ENCODE measurements at regions not wholly inside any gene's neighbourhood (a gene's known extent, or its start where the extent isn't known, plus 50 kb on each side); places are given as distances from the start of the nearest gene placed in this dataset.

DNA sequence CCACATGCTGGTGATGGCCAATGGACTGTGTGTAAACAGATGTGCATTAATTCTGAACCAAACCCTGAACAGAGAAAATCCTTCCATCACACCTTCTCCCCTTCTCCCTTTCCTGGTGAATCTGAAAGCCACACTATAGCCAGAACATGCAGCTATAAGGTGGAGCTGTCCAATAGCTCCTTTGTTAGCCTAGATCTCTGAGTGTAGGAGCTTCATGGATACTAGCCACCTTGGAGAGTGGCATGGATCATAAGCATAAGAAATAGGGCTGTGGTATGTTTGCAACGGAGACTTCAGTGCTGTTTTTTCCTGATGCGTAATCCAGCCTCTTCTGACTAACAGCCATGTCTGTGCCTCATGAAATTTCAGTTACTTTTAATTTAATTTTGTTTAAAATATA is 364.5 kb downstream of the BTG1 start:
- TF ChIP-seq POU2F2 (IDR thresholded peaks at IDR 0.05; ENCODE audit: low read depth, low read length) (no peak), TAF1 (IDR thresholded peaks at IDR 0.05; ENCODE audit: low read depth, low read length) (no peak), POLR2A (IDR thresholded peaks at IDR 0.05; ENCODE audit: low read depth, low read length) (no peak), POLR2AphosphoS5 (IDR thresholded peaks at IDR 0.05; ENCODE audit: low read depth, low read length) (no peak), PAX5 (IDR thresholded peaks at IDR 0.05; ENCODE audit: insufficient read depth, low read length, severe bottlenecking) (no peak), SPI1 (IDR thresholded peaks at IDR 0.05; ENCODE audit: low read depth, low read length) (no peak)
- no peak for DNase-seq (ENCODE audit: insufficient read length, low spot score)
- no peak for FAIRE-seq

DNA sequence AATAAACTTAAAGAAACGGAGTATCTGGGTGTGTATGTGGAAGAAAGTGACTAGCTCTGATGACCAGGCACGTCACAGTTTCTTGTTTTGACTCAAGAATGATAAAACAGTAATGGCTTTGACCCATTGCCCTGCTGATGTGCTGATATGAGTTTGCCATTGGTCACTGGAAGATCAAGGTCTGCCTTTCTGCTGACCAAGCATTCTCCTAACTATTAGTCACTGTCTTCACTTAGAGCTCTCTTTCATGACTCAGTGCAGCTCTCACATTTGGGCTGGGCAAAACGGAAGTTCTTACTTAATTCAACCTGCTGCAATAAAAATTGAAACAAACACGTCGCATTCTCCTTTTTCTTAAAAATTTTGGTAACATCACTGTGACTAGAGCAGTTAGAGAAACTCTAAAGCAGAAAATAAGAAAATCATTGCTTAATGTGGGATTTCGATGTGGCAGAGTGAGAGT is 366.7 kb downstream of the BTG1 start:
- DNase-seq (ENCODE audit: insufficient read length, low spot score), result peak; percentile 9
- no peak for TF ChIP-seq POLR2AphosphoS5 (IDR thresholded peaks at IDR 0.05; ENCODE audit: low read depth, low read length)
- TF ChIP-seq PAX5 (IDR thresholded peaks at IDR 0.05; ENCODE audit: insufficient read depth, low read length, severe bottlenecking), result no peak
- no peak for TF ChIP-seq POLR2A (IDR thresholded peaks at IDR 0.05; ENCODE audit: low read depth, low read length)
- no peak for TF ChIP-seq TAF1 (IDR thresholded peaks at IDR 0.05; ENCODE audit: low read depth, low read length)
- no peak for TF ChIP-seq POU2F2 (IDR thresholded peaks at IDR 0.05; ENCODE audit: low read depth, low read length)
- TF ChIP-seq SPI1 (IDR thresholded peaks at IDR 0.05; ENCODE audit: low read depth, low read length), result no peak
- peak; percentile 91 for FAIRE-seq

DNA sequence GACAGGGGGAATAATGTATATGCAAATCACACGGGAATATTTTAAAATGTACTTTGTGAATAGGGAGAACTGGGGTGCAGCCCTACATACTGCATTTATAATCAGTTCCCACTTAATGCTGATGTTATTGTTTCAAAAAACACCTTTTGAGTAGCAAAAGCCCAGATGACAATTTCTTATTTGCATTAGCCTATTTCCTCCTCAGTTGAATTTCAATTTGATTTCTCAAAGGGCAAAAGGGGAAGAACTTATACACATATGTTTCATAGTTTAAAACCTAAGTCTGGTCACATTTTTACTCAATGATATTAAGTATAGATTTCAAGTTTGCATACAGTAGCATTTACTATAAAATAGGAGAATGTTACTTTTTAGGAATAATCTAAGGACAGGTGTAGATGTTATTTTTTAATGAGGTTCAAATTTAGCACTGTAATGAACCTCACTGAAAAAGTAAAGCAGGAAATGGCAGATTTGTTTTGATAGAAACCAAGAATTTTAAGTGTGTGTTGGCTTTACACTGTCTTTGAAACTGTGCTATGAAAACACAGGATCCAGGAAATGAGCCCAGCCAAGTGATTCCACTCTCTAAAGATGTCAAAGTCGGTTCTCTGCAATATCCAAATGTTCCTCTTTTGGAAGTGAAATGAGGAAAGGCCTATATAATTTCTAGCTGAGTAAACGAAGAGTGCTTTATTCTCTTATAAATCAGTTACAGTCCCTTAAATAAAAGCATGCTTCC is 367.4 kb downstream of the BTG1 start:
- FAIRE-seq, result peak; percentile 54

DNA sequence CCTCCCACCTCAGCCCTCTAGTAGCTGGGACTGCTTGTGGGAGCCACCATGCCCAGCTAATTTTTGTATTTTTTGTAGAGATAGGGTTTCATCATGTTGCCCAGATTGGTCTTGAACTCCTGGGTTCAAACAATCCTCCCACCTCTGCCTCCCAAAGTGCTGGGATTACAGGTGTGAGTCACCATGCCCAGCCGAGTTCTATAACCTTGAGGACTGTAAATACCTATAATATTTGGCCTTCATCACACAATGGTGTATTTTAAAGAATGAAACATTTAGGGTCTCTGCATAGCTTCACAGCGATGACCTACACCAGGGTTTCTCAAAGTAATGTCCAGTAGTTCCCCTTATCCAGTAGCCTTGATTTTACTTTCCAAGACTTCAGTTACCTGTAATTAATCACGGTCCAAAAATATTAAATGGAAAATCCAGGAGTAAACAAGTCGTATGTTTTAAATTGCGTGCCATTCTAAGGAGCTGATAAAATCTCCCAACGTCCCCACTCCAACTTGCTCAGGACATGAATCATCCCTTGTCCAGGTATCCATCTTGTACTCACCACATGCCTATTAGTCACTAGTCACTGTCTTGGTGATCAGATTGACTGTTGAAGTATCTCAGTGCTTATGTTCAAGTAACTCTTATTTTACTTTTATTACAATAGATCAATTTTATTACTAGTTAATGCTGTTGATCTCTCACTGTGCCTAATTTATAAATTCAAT is 368.2 kb downstream of the BTG1 start:
- DNase-seq (ENCODE audit: insufficient read length, low spot score), result no peak
- no peak for TF ChIP-seq POLR2AphosphoS5 (IDR thresholded peaks at IDR 0.05; ENCODE audit: low read depth, low read length)
- no peak for TF ChIP-seq TAF1 (IDR thresholded peaks at IDR 0.05; ENCODE audit: low read depth, low read length)
- TF ChIP-seq POLR2A (IDR thresholded peaks at IDR 0.05; ENCODE audit: low read depth, low read length), result no peak
- TF ChIP-seq SPI1 (IDR thresholded peaks at IDR 0.05; ENCODE audit: low read depth, low read length), result no peak
- no peak for TF ChIP-seq POU2F2 (IDR thresholded peaks at IDR 0.05; ENCODE audit: low read depth, low read length)
- no peak for TF ChIP-seq PAX5 (IDR thresholded peaks at IDR 0.05; ENCODE audit: insufficient read depth, low read length, severe bottlenecking)
- no peak for FAIRE-seq

More for the DNA sequence above, 367.4 kb downstream of the BTG1 start:
- no peak for TF ChIP-seq POLR2AphosphoS5 (IDR thresholded peaks at IDR 0.05; ENCODE audit: low read depth, low read length)
- no peak for TF ChIP-seq POLR2A (IDR thresholded peaks at IDR 0.05; ENCODE audit: low read depth, low read length)
- TF ChIP-seq SPI1 (IDR thresholded peaks at IDR 0.05; ENCODE audit: low read depth, low read length), result no peak
- TF ChIP-seq PAX5 (IDR thresholded peaks at IDR 0.05; ENCODE audit: insufficient read depth, low read length, severe bottlenecking), result no peak
- DNase-seq (ENCODE audit: insufficient read length, low spot score), result no peak

DNA sequence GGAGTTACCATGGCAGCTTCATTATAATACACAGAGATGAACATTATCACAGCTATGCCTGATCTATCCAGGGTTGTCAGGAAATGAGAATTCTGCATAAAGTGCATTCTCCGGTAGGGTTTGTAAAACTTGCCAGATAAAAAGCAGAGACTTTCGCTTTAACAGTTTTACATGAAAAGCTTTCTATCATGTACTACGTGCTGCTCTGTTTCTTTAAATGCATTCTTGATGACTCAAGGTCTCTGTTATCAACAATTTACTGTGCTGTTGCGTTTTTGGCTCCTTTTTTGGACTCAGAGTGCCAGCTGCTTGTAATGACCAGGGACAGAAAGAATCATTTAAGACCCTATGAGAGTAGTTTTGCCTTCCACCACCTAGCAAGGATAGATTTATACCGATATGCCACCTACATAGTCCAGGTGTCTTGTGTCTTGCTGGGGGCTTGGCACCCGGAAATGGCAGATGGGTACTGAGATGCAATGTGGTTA is 371.2 kb downstream of the BTG1 start:
- TF ChIP-seq PAX5 (IDR thresholded peaks at IDR 0.05; ENCODE audit: insufficient read depth, low read length, severe bottlenecking), result no peak
- no peak for TF ChIP-seq POU2F2 (IDR thresholded peaks at IDR 0.05; ENCODE audit: low read depth, low read length)
- DNase-seq (ENCODE audit: insufficient read length, low spot score), result no peak
- no peak for FAIRE-seq

DNA sequence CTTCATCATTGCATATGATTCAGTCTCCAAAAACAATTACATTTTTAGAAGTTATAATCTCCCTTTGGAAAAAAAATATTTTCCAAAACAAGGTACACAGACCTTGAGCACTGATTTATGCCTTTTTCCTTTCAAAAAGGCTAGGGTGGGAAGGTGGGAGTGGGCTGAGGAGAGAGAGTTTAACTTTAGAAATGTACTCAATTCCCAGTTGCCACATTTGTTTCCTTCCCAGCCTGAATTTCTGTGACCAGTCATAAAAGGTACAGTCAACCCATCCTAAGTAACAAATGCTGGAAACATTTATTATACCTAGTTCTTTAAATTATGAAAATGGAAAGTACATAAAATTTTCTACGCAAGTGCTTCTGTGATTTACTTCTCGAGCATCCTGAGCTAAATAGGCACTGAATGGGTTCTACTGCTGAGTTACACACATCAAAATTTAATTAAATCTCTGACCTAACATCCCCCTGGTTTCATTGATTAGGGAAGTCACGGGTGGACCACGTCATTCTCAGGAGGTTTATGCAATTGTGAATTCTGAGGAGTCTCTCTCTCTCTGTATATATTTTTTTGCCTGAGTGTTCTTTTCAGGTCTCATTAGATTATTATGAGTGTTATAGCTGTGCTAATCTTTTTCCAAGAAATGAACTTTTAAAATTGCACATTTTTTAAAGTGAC is 371.8 kb downstream of the BTG1 start:
- TF ChIP-seq TAF1 (IDR thresholded peaks at IDR 0.05; ENCODE audit: low read depth, low read length) (no peak), POU2F2 (IDR thresholded peaks at IDR 0.05; ENCODE audit: low read depth, low read length) (no peak), POLR2A (IDR thresholded peaks at IDR 0.05; ENCODE audit: low read depth, low read length) (no peak), POLR2AphosphoS5 (IDR thresholded peaks at IDR 0.05; ENCODE audit: low read depth, low read length) (no peak), PAX5 (IDR thresholded peaks at IDR 0.05; ENCODE audit: insufficient read depth, low read length, severe bottlenecking) (no peak), SPI1 (IDR thresholded peaks at IDR 0.05; ENCODE audit: low read depth, low read length) (no peak)
- no peak for DNase-seq (ENCODE audit: insufficient read length, low spot score)
- FAIRE-seq, result no peak

DNA sequence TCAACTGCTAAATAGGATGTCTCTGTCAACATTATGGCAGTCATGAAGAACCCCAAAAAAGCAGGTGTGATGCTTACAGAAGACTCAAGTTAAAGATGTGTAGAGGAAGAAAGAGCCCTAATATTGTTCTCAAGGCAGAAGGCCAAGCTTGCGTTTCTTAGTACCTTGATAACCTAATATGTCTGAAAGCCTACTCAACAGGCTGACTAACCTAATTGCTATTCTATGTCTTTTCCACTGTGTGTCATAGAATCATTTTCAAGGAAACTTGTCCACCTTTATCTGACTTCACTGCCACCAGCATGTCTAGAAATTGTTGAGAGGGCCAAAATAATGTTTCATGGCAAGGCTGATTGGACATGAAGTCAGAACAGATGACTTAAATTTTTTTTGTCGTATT is 373.2 kb downstream of the BTG1 start:
- DNase-seq (ENCODE audit: insufficient read length, low spot score) (no peak), FAIRE-seq (no peak)
- no peak for TF ChIP-seq SPI1 (IDR thresholded peaks at IDR 0.05; ENCODE audit: low read depth, low read length)
- TF ChIP-seq POLR2AphosphoS5 (IDR thresholded peaks at IDR 0.05; ENCODE audit: low read depth, low read length), result no peak
- no peak for TF ChIP-seq TAF1 (IDR thresholded peaks at IDR 0.05; ENCODE audit: low read depth, low read length)
- no peak for TF ChIP-seq PAX5 (IDR thresholded peaks at IDR 0.05; ENCODE audit: insufficient read depth, low read length, severe bottlenecking)
- no peak for TF ChIP-seq POU2F2 (IDR thresholded peaks at IDR 0.05; ENCODE audit: low read depth, low read length)
- TF ChIP-seq POLR2A (IDR thresholded peaks at IDR 0.05; ENCODE audit: low read depth, low read length), result no peak

DNA sequence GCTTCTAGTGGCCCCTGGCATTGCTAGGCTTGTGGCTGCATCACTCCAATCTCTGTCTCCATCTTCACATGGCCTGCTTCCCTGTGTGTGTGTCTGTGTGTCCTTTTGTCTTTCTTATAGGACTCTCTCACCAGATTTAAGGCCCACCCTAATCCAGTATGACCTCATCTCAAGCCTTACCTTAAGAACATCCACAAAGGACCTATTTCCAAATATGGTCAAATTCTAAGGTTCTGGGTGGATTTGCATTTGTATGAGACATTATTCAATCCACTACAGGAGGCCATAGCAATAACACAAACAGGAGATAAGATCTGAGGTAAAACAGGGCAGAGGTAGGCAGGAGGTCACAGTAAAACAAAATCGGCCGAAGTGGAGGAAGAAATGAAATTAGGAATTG is 375.9 kb downstream of the BTG1 start:
- TF ChIP-seq TAF1 (IDR thresholded peaks at IDR 0.05; ENCODE audit: low read depth, low read length) (no peak), PAX5 (IDR thresholded peaks at IDR 0.05; ENCODE audit: insufficient read depth, low read length, severe bottlenecking) (no peak), POLR2AphosphoS5 (IDR thresholded peaks at IDR 0.05; ENCODE audit: low read depth, low read length) (no peak), POLR2A (IDR thresholded peaks at IDR 0.05; ENCODE audit: low read depth, low read length) (no peak), POU2F2 (IDR thresholded peaks at IDR 0.05; ENCODE audit: low read depth, low read length) (no peak), SPI1 (IDR thresholded peaks at IDR 0.05; ENCODE audit: low read depth, low read length) (no peak)
- no peak for DNase-seq (ENCODE audit: insufficient read length, low spot score)
- FAIRE-seq, result no peak

DNA sequence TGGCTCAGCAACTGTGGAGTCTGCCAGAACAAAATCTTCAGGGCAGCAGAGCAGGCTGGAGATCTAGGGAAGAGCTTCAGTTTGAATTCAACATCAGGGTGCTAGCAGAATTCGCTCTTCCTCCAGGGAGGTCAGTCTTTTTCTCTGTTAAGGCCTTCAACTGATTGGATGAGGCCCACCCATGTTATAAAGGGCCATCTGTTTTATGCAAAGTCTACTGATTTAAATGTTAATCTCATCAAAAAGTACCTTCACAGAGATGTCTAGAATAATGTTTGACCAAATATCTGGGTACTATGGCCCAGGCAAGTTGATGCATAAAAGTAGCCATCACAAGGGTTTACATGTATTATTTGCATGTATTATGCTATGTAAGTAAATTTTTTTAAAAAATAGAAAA is 378.4 kb downstream of the BTG1 start:
- TF ChIP-seq SPI1 (IDR thresholded peaks at IDR 0.05; ENCODE audit: low read depth, low read length), result no peak
- no peak for TF ChIP-seq POLR2A (IDR thresholded peaks at IDR 0.05; ENCODE audit: low read depth, low read length)
- no peak for TF ChIP-seq PAX5 (IDR thresholded peaks at IDR 0.05; ENCODE audit: insufficient read depth, low read length, severe bottlenecking)
- no peak for TF ChIP-seq POLR2AphosphoS5 (IDR thresholded peaks at IDR 0.05; ENCODE audit: low read depth, low read length)
- no peak for TF ChIP-seq TAF1 (IDR thresholded peaks at IDR 0.05; ENCODE audit: low read depth, low read length)
- TF ChIP-seq POU2F2 (IDR thresholded peaks at IDR 0.05; ENCODE audit: low read depth, low read length), result no peak
- FAIRE-seq, result no peak
- DNase-seq (ENCODE audit: insufficient read length, low spot score), result no peak

All from GM12891 (cell line).